ENCODE measurements at regions not wholly inside any gene's neighbourhood (a gene's known extent, or its start where the extent isn't known, plus 50 kb on each side); places are given as distances from the start of the nearest gene placed in this dataset.
"Not testable (repeated sequence)": the region's sequence is repeated elsewhere in the genome, so short reads cannot be mapped to it uniquely, and the experiment has no call there.

- DNase-seq (ENCODE audit: insufficient read length, low spot score, missing footprints), result no peak
- H3K79me2 ChIP-seq (ENCODE audit: insufficient read depth, low read length), result no peaks in the 10 kb centered on the region
- H3K4me1 ChIP-seq (ENCODE audit: insufficient read depth, low read length), result no peaks in the 10 kb centered on the region
- no peak overlapping the region for H3K4me2 ChIP-seq (ENCODE audit: insufficient read depth, low read length)
- H3K27me3 ChIP-seq (ENCODE audit: insufficient read depth, low read length), result no peaks in the 10 kb centered on the region
- no peaks in the 10 kb centered on the region for H4K20me1 ChIP-seq (ENCODE audit: insufficient read depth, low read length)
- no peak overlapping the region for H3K27ac ChIP-seq (ENCODE audit: low read depth, low read length)
- no peaks in the 10 kb centered on the region for H3K36me3 ChIP-seq (ENCODE audit: insufficient read depth, low read length)
- H3K9me3 ChIP-seq (ENCODE audit: low read depth, low read length), result no peaks in the 10 kb centered on the region
- TF ChIP-seq CTCF (IDR thresholded peaks at IDR 0.05; ENCODE audit: extremely low read depth, low read depth, low read length), result no peak
- no peak overlapping the region for H2AFZ ChIP-seq (ENCODE audit: low read length)
- no peak overlapping the region for H3K4me3 ChIP-seq (ENCODE audit: insufficient read depth, low read length)
Measured at GRCh38 chr4:97134456-97134855, 1008.8 kb downstream of the STPG2 start.

GRCh38 chr4:97139791-97140190 lies 1003.5 kb downstream of the STPG2 start:
- Histone ChIP-seq H3K4me1 (ENCODE audit: insufficient read depth, low read length) (no peaks in the 10 kb centered on the region), H3K36me3 (ENCODE audit: insufficient read depth, low read length) (no peaks in the 10 kb centered on the region), H3K27ac (ENCODE audit: low read depth, low read length) (no peak overlapping the region), H2AFZ (ENCODE audit: low read length) (no peak overlapping the region), H4K20me1 (ENCODE audit: insufficient read depth, low read length) (no peaks in the 10 kb centered on the region), H3K27me3 (ENCODE audit: insufficient read depth, low read length) (no peaks in the 10 kb centered on the region), H3K4me3 (ENCODE audit: insufficient read depth, low read length) (no peak overlapping the region), H3K4me2 (ENCODE audit: insufficient read depth, low read length) (no peak overlapping the region), H3K79me2 (ENCODE audit: insufficient read depth, low read length) (no peaks in the 10 kb centered on the region), H3K9me3 (ENCODE audit: low read depth, low read length) (no peaks in the 10 kb centered on the region)
- DNase-seq (ENCODE audit: insufficient read length, low spot score, missing footprints), result no peak
- no peak for TF ChIP-seq CTCF (IDR thresholded peaks at IDR 0.05; ENCODE audit: extremely low read depth, low read depth, low read length)

GRCh38 chr4:97140545-97140944 lies 1002.7 kb downstream of the STPG2 start:
- H3K9me3 ChIP-seq (ENCODE audit: low read depth, low read length), result no peaks in the 10 kb centered on the region

GRCh38 chr4:97141332-97141731 lies 1001.9 kb downstream of the STPG2 start:
- not testable (repeated sequence) for H3K4me3 ChIP-seq (ENCODE audit: insufficient read depth, low read length); H3K27ac ChIP-seq (ENCODE audit: low read depth, low read length); DNase-seq (ENCODE audit: insufficient read length, low spot score, missing footprints); H3K36me3 ChIP-seq (ENCODE audit: insufficient read depth, low read length); H3K4me1 ChIP-seq (ENCODE audit: insufficient read depth, low read length); H4K20me1 ChIP-seq (ENCODE audit: insufficient read depth, low read length); H3K9me3 ChIP-seq (ENCODE audit: low read depth, low read length); H3K27me3 ChIP-seq (ENCODE audit: insufficient read depth, low read length); H2AFZ ChIP-seq (ENCODE audit: low read length); H3K79me2 ChIP-seq (ENCODE audit: insufficient read depth, low read length); H3K4me2 ChIP-seq (ENCODE audit: insufficient read depth, low read length)

More at GRCh38 chr4:97140545-97140944, 1002.7 kb downstream of the STPG2 start:
- Histone ChIP-seq H3K79me2 (ENCODE audit: insufficient read depth, low read length) (no peaks in the 10 kb centered on the region), H3K27ac (ENCODE audit: low read depth, low read length) (no peak overlapping the region), H3K36me3 (ENCODE audit: insufficient read depth, low read length) (no peaks in the 10 kb centered on the region), H3K4me1 (ENCODE audit: insufficient read depth, low read length) (no peaks in the 10 kb centered on the region), H2AFZ (ENCODE audit: low read length) (no peak overlapping the region), H3K4me2 (ENCODE audit: insufficient read depth, low read length) (no peak overlapping the region), H3K27me3 (ENCODE audit: insufficient read depth, low read length) (no peaks in the 10 kb centered on the region), H3K4me3 (ENCODE audit: insufficient read depth, low read length) (no peak overlapping the region), H4K20me1 (ENCODE audit: insufficient read depth, low read length) (no peaks in the 10 kb centered on the region)
- TF ChIP-seq CTCF (IDR thresholded peaks at IDR 0.05; ENCODE audit: extremely low read depth, low read depth, low read length), result no peak
- DNase-seq (ENCODE audit: insufficient read length, low spot score, missing footprints), result no peak
